WI38 (cell line): ENCODE measurements at regions not wholly inside any gene's neighbourhood (a gene's known extent, or its start where the extent isn't known, plus 50 kb on each side); places are given as distances from the start of the nearest gene placed in this dataset.

Source experiments
- H3K4me3 ChIP-seq: 2 replicates; pipeline ENCODE4 v1.5.1; 2011; ENCODE audit warnings: low read depth, mild to moderate bottlenecking, control low read depth, low read length
- CTCF ChIP-seq: IDR thresholded peaks from 2 replicates; pipeline ENCODE4 v1.5.1; 2012; ENCODE audit warnings: low read depth, mild to moderate bottlenecking, control low read depth, low read length

- TF ChIP-seq CTCF, result no peak
Measured at GRCh38 chr1:17955302-17956285, 152.0 kb upstream of the IGSF21 start.

DNA sequence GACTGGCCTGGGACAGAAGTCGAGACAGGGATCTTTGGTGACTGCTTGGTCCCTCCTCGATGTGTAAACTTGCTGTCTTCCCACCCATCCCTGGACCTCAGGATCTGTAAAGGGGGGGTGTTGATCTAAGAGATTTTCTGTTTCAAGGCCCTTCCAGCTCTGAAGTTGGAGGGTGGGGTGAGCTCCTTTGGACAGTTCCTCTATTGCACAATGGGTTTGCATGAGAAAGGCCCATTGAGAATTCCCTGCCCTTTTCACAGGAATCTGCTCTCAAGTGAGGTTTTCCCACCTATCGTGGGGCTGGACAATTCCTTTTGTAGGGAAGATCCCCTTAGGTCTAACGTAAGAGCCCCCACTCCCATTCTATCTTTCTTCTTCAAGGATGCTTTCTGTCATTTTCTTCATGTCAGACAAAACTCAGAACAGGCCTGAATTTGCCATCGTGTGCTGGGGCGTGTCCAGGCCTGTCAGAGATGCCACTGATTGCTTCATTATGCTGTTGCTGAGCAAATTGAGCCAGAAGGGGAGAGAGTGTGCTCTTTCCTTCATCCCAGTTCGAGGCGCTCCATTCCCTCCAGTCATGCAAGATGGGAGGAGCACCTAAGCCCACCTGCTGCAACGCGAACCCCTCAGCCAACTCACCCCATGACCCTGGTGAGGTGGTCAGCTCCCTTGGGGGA lies 149.9 kb upstream of the IGSF21 start:
- TF ChIP-seq CTCF, result no peak
- H3K4me3 ChIP-seq, result no peak overlapping the region

More at GRCh38 chr1:17955302-17956285, 152.0 kb upstream of the IGSF21 start:
- no peak overlapping the region for H3K4me3 ChIP-seq

- H3K4me3 ChIP-seq, result no peak overlapping the region
- TF ChIP-seq CTCF, result no peak
Measured at GRCh38 chr1:17958704-17959103, 148.9 kb upstream of the IGSF21 start.

DNA sequence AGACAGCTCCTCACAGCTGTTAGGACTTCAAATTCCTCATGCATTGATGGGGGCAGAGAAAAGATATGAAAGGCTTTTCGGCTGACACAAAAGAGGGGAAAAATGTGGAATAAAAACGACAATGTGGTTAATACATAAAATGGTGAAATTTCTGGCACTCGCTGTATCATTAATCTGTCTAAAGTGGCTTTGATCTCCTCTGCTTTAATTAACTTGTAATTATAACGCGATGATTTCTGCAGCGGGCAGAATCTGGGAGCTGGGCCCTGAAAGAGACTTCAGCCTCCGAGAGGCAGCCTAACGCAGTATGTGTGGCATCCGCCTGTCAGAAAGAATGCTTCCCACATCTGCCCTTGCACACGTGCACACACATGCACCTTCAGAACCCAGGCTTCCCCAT lies 144.1 kb upstream of the IGSF21 start:
- no peak for TF ChIP-seq CTCF
- no peak overlapping the region for H3K4me3 ChIP-seq

GRCh38 chr1:17965515-17966100 lies 142.0 kb upstream of the IGSF21 start:
- TF ChIP-seq CTCF, result no peak
- H3K4me3 ChIP-seq, result no peak overlapping the region

DNA sequence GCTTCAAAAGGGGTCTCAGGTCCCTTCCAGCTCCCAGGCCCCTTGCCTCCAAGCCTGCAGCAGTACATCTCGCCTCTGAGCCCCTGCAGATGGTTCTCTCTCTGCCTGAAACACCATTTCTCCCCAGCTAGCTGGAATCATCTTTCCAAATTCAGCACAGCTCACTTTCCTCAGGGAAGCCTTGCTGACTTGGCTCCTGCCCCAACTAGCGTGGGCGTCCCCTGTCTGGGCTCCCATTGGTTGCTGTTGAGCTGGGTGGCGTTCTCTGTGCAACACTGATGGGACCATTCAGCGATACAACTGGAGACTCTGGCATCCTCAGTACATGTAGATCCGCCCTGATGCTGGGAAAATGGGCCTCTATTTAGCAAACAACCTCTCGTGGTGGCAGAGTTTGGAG lies 141.3 kb upstream of the IGSF21 start:
- no peak for TF ChIP-seq CTCF
- H3K4me3 ChIP-seq, result no peak overlapping the region
